ENCODE measurements at regions not wholly inside any gene's neighbourhood (a gene's known extent, or its start where the extent isn't known, plus 50 kb on each side); places are given as distances from the start of the nearest gene placed in this dataset.

GRCh38 chr5:125199373-125199772 lies 452.9 kb upstream of the ZNF608 start (continued):
- TF ChIP-seq NRL (CRISPR knock-in tag; IDR thresholded peaks at IDR 0.05; ENCODE audit: borderline replicate concordance) (no peak), MED1 (CRISPR knock-in tag; IDR thresholded peaks at IDR 0.05) (no peak), ZBTB42 (CRISPR knock-in tag; IDR thresholded peaks at IDR 0.05) (no peak), MYNN (CRISPR knock-in tag; IDR thresholded peaks at IDR 0.05; ENCODE audit: low read depth) (no peak), FOXP1 (IDR thresholded peaks at IDR 0.05) (no peak), FOXP1 (CRISPR knock-in tag; IDR thresholded peaks at IDR 0.05) (no peak), ZNF343 (CRISPR knock-in tag; IDR thresholded peaks at IDR 0.05) (no peak), EEA1 (CRISPR knock-in tag; IDR thresholded peaks at IDR 0.05; ENCODE audit: borderline replicate concordance) (no peak)

- Histone ChIP-seq H4K20me1 (ENCODE audit: insufficient read depth, low read length) (no peaks in the 10 kb centered on the region), H3K9ac (ENCODE audit: insufficient read depth, low read depth, low read length) (no peak overlapping the region), H3K4me3 (replicated peaks in 1 of 3; ENCODE audit: insufficient read depth in 1 of 3, low read depth in 2 of 3, low read length in 3 of 3) (no peak overlapping the region), H2AFZ (ENCODE audit: low read length) (no peak overlapping the region), H3K4me2 (ENCODE audit: low read depth, low read length) (no peak overlapping the region; the same call in 1 of the 2 replicates), H3K9me3 (ENCODE audit: low read length) (no peaks in the 10 kb centered on the region), H3K79me2 (ENCODE audit: insufficient read depth, low read length) (no peaks in the 10 kb centered on the region), H3K27ac (ENCODE audit: extremely low read length, insufficient read depth, low read length) (no peak overlapping the region), H3K4me1 (ENCODE audit: insufficient read depth, low read length) (no peaks in the 10 kb centered on the region), H3K27me3 (ENCODE audit: control insufficient read depth in 1 of 2, insufficient read depth in 2 of 2, low read length in 2 of 2) (no peaks in the 10 kb centered on the region), H3K36me3 (replicated peaks in 1 of 2; ENCODE audit: control insufficient read depth in 1 of 2, insufficient read depth in 2 of 2, low read length in 2 of 2) (no peaks in the 10 kb centered on the region)
- ATAC-seq: no peak
- no peak for FAIRE-seq
- no peak for DNase-seq (ENCODE audit: low spot score)
- POLR2A ChIA-PET: no interaction called here
- 22% methylated on average over 14 of the region's 17 CpGs for WGBS (ENCODE audit: low lambda C conversion rate)
- BruUV-seq (replicated peaks): no TSS peak
- in situ Hi-C loops (cut with HindIII; ENCODE audit: extremely low pct_ligation_motif_present, low pct_unique_long_range_greater_than_20kb) (no loop called here), intact Hi-C loops (cut with micrococcal nuclease; ENCODE audit: unreplicated experiment) (no loop called here)
- CTCF ChIA-PET (ENCODE audit: low intra/inter-chr PET ratio, low total read pairs): no interaction called here
- TF ChIP-seq HMGXB3 (CRISPR knock-in tag; IDR thresholded peaks at IDR 0.05; ENCODE audit: borderline replicate concordance) (no peak), THAP8 (CRISPR knock-in tag; IDR thresholded peaks at IDR 0.05; ENCODE audit: borderline replicate concordance) (no peak), TEAD3 (CRISPR knock-in tag; optimal IDR thresholded peaks at IDR 0.05; ENCODE audit: borderline replicate concordance) (no peak), ZNF17 (CRISPR knock-in tag; IDR thresholded peaks at IDR 0.05) (no peak), TBX3 (IDR thresholded peaks at IDR 0.05; ENCODE audit: borderline replicate concordance) (no peak), ZNF710 (CRISPR knock-in tag; IDR thresholded peaks at IDR 0.05; ENCODE audit: borderline replicate concordance) (no peak), TIGD3 (CRISPR knock-in tag; IDR thresholded peaks at IDR 0.05; ENCODE audit: borderline replicate concordance) (no peak)
Measured at GRCh38 chr5:125199968-125200865, 453.8 kb upstream of the ZNF608 start.

Data from HepG2 (cell line).